SK-N-SH treated with all-trans-retinoic acid at 6 μM for 48 hours (cell line): ENCODE measurements at regions not wholly inside any gene's neighbourhood (a gene's known extent, or its start where the extent isn't known, plus 50 kb on each side); places are given as distances from the start of the nearest gene placed in this dataset.

ENCODE experiments used
- ATAC-seq: fragments of 200-7000 bp; cut with Tn5 transposase; 3 replicates; pipeline ENCODE4 v1.9.1; 2020; ENCODE audit warnings: mild to moderate bottlenecking, moderate library complexity
- ARNTL ChIP-seq: fragments of 450-650 bp; formaldehyde crosslinking; IDR thresholded peaks from 2 replicates; pipeline ENCODE4 v1.5.0; 2020; ENCODE audit warnings: low read depth, mild to moderate bottlenecking, moderate library complexity, borderline replicate concordance
- CREB5 ChIP-seq: fragments of 250-450 bp; sonication (Bioruptor Pico); IDR thresholded peaks from 2 replicates; pipeline ENCODE4 v1.5.1; 2020; ENCODE audit warnings: low read depth, mild to moderate bottlenecking, moderate library complexity
- ESRRG ChIP-seq: fragments of 250-450 bp; sonication (Bioruptor Pico); IDR thresholded peaks from 2 replicates; pipeline ENCODE4 v1.6.1; 2021; ENCODE audit warnings: mild to moderate bottlenecking
- ISL1 ChIP-seq: fragments of 250-450 bp; sonication (Bioruptor Pico); IDR thresholded peaks from 2 replicates; pipeline ENCODE4 v2.1.2; 2022; ENCODE audit warnings: mild to moderate bottlenecking, moderate library complexity
- OSR1 ChIP-seq: fragments of 250-450 bp; sonication (Bioruptor Pico); IDR thresholded peaks from 2 replicates; pipeline ENCODE4 v1.8.0; 2022; ENCODE audit warnings: moderate library complexity, mild to moderate bottlenecking, inconsistent platforms
- PATZ1 ChIP-seq: fragments of 250-450 bp; sonication (Bioruptor Pico); IDR thresholded peaks from 2 replicates; pipeline ENCODE4 v1.8.0; 2020; ENCODE audit warnings: mild to moderate bottlenecking, moderate library complexity, borderline replicate concordance
- POU6F1 ChIP-seq: fragments of 250-450 bp; sonication (Bioruptor Pico); IDR thresholded peaks from 2 replicates; pipeline ENCODE4 v1.8.0; 2021; ENCODE audit warnings: low read depth, mild to moderate bottlenecking, moderate library complexity, borderline replicate concordance
- PPARA ChIP-seq: fragments of 250-450 bp; sonication (Bioruptor Pico); IDR thresholded peaks from 2 replicates; pipeline ENCODE4 v1.5.0; 2020; ENCODE audit warnings: mild to moderate bottlenecking, borderline replicate concordance
- RARB ChIP-seq: fragments of 250-450 bp; sonication (Bioruptor Pico); IDR thresholded peaks from 2 replicates; pipeline ENCODE4 v1.8.0; 2021; ENCODE audit warnings: mild to moderate bottlenecking, moderate library complexity
- SNAI2 ChIP-seq: fragments of 250-450 bp; sonication (Bioruptor Pico); IDR thresholded peaks from 2 replicates; pipeline ENCODE4 v1.5.0; 2020; ENCODE audit warnings: mild to moderate bottlenecking, moderate library complexity
- TCF4 ChIP-seq: fragments of 250-450 bp; sonication (Bioruptor Pico); IDR thresholded peaks from 2 replicates; pipeline ENCODE4 v1.8.0; 2021; ENCODE audit warnings: mild to moderate bottlenecking, moderate library complexity, borderline replicate concordance
- TSHZ2 ChIP-seq: fragments of 250-450 bp; sonication (Bioruptor Pico); IDR thresholded peaks from 2 replicates; pipeline ENCODE4 v1.5.0; 2020; ENCODE audit warnings: mild to moderate bottlenecking, moderate library complexity
- ZC3H10 ChIP-seq: fragments of 250-450 bp; sonication (Bioruptor Pico); IDR thresholded peaks from 2 replicates; pipeline ENCODE4 v1.5.1; 2021; ENCODE audit warnings: mild to moderate bottlenecking, moderate library complexity
- ZFP3 ChIP-seq: fragments of 250-450 bp; sonication (Bioruptor Pico); IDR thresholded peaks from 2 replicates; pipeline ENCODE4 v1.5.0; 2020; ENCODE audit warnings: mild to moderate bottlenecking, moderate library complexity
- ZNF565 ChIP-seq: fragments of 450-650 bp; formaldehyde crosslinking; conservative IDR thresholded peaks from 2 replicates; pipeline ENCODE4 v1.5.0; 2020; ENCODE audit warnings: low read depth, mild to moderate bottlenecking, moderate library complexity
- ZNF70 ChIP-seq: fragments of 450-650 bp; formaldehyde crosslinking; IDR thresholded peaks from 2 replicates; pipeline ENCODE4 v1.5.0; 2020; ENCODE audit warnings: mild to moderate bottlenecking, moderate library complexity
- ZNF8 ChIP-seq: fragments of 450-650 bp; formaldehyde crosslinking; IDR thresholded peaks from 2 replicates; pipeline ENCODE4 v1.5.0; 2020; ENCODE audit warnings: mild to moderate bottlenecking, moderate library complexity
- TF ChIP-seq, protein P1 (sequence below): fragments of 250-450 bp; sonication (Bioruptor Pico); IDR thresholded peaks from 2 replicates; pipeline ENCODE4 v1.5.1; 2021; ENCODE audit warnings: mild to moderate bottlenecking, moderate library complexity

DNA sequence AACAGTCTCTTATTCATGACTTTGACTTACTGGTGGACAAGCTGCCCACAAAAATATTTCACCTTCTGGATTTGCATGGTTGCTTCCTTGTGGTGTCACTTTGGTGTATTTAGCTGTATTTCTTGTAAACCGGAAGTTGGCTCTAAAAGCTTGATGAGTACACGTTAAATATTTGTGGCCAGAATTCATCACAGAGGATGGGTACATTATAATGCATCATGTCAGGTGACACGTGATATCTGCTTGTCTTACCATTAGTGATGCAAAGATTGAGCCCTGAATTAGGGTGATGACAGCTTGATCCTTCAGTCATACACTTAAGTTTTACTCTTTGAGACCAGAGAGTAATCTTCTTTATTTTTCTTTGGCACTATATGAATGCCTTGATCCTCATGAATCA lies 188.3 kb upstream of the RPS6KA3 start:
- no peak; the same call in 2 of the 3 replicates for ATAC-seq
- TF ChIP-seq OSR1 (CRISPR knock-in tag) (no peak), ZNF8 (no peak), ZNF565 (CRISPR knock-in tag) (no peak), PATZ1 (CRISPR knock-in tag) (no peak), ZNF70 (no peak), ISL1 (CRISPR knock-in tag) (no peak), ESRRG (no peak)

DNA sequence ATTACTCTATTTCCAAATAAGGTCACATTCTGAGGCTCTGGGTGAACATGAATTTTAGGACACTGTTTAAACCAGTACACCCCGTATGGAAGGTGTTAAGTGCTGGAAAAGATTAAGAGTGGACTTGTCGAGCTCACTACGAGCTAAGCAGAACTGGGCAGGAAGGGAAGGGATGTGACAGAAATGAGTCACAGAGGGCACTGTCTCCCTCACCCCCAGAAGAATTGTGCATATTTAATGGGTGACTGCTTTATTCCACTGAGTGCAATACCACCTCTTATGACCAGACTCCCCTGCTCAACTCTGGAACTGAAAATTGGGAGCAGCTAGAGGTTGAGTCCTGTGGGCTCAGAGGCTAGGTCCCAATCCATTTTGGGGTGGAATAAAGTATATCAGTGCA lies 187.4 kb upstream of the RPS6KA3 start:
- ATAC-seq, result peak; percentile 57
- TF ChIP-seq RARB (CRISPR knock-in tag), result no peak
- TF ChIP-seq CREB5 (CRISPR knock-in tag), result no peak
- no peak for TF ChIP-seq POU6F1 (CRISPR knock-in tag)
- TF ChIP-seq ISL1 (CRISPR knock-in tag), result no peak
- TF ChIP-seq ZFP3 (CRISPR knock-in tag), result no peak
- TF ChIP-seq PPARA (CRISPR knock-in tag), result no peak
- TF ChIP-seq, protein P1, sequence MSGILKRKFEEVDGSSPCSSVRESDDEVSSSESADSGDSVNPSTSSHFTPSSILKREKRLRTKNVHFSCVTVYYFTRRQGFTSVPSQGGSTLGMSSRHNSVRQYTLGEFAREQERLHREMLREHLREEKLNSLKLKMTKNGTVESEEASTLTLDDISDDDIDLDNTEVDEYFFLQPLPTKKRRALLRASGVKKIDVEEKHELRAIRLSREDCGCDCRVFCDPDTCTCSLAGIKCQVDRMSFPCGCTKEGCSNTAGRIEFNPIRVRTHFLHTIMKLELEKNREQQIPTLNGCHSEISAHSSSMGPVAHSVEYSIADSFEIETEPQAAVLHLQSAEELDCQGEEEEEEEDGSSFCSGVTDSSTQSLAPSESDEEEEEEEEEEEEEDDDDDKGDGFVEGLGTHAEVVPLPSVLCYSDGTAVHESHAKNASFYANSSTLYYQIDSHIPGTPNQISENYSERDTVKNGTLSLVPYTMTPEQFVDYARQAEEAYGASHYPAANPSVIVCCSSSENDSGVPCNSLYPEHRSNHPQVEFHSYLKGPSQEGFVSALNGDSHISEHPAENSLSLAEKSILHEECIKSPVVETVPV (CRISPR knock-in tag), result no peak
- no peak for TF ChIP-seq ZNF70
- no peak for TF ChIP-seq TCF4 (CRISPR knock-in tag)

- TF ChIP-seq CREB5 (CRISPR knock-in tag) (no peak), SNAI2 (no peak), ESRRG (no peak), PATZ1 (CRISPR knock-in tag) (no peak), ZNF70 (no peak)
- TF ChIP-seq, protein P1 (CRISPR knock-in tag), result no peak
- TF ChIP-seq, all 23 proteins: peak for 0
- no peak for ATAC-seq
Measured at GRCh38 chrX:20452487-20452886, 185.8 kb upstream of the RPS6KA3 start.

DNA sequence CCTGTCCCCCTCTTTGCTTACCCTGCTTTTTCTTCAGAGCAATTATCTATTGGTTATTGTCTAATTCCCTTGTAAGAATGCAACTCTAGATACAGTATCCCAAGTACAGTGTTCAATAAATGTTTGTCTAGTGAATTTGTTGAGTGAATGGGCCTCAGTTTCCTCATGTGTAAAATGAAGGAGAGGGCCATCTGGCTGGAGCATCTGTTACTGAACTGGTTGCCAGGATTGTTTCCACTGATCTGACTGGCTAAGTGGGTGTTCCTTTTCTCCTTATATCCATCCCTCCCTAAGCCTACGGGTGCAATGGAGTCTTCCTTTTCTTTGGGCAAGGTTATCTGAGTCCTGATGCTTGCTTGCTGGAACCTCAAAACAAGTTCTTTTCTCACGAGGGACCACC lies 185.2 kb upstream of the RPS6KA3 start:
- ATAC-seq, result no peak
- TF ChIP-seq ZNF70 (no peak), ESRRG (no peak), OSR1 (CRISPR knock-in tag) (no peak), ZC3H10 (CRISPR knock-in tag) (no peak), ZNF565 (CRISPR knock-in tag) (no peak), TSHZ2 (CRISPR knock-in tag) (no peak), POU6F1 (CRISPR knock-in tag) (no peak), RARB (CRISPR knock-in tag) (no peak), SNAI2 (no peak), ARNTL (CRISPR knock-in tag) (no peak)
